Neural cell (in vitro differentiated cells): ENCODE measurements at regions not wholly inside any gene's neighbourhood (a gene's known extent, or its start where the extent isn't known, plus 50 kb on each side); places are given as distances from the start of the nearest gene placed in this dataset.

Source experiments
- H2AFZ ChIP-seq: fragments of 200-600, 300-800 bp; sonication (generic), shearing (Covaris generic); 2 replicates; pipeline ENCODE4 v1.6.0; 2014; ENCODE audit warnings: low read depth, mild to moderate bottlenecking, antibody characterized with exemption, low read length, moderate library complexity
- H3F3A ChIP-seq: fragments of 200-600 bp; shearing (Covaris generic); 2 replicates; pipeline ENCODE4 v1.6.1; 2016; ENCODE audit warnings: mild to moderate bottlenecking, moderate library complexity, mixed read lengths, antibody characterized with exemption, low read length; ENCODE audit not compliant: insufficient read depth, poor library complexity, severe bottlenecking
- H3K27ac ChIP-seq: fragments of 200-600, 300-800 bp; sonication (generic), shearing (Covaris generic); 2 replicates; pipeline ENCODE4 v1.5.1; 2014; ENCODE audit warnings: mild to moderate bottlenecking, low read length, moderate library complexity
- H3K27me3 ChIP-seq: fragments of 300-800, 200-600 bp; sonication (generic), shearing (Covaris generic); 2 replicates; pipeline ENCODE4 v1.6.0; 2014; ENCODE audit warnings: mild to moderate bottlenecking, low read depth, low read length, moderate library complexity; ENCODE audit not compliant: insufficient read depth
- H3K36me3 ChIP-seq: fragments of 300-800, 200-600 bp; sonication (generic), shearing (Covaris generic); 2 replicates; pipeline ENCODE4 v1.5.1; 2014; ENCODE audit warnings: mild to moderate bottlenecking, antibody characterized with exemption, low read length, moderate library complexity; ENCODE audit not compliant: insufficient read depth
- H3K4me2 ChIP-seq: fragments of 300-800, 200-600 bp; sonication (generic), shearing (Covaris generic); 2 replicates; pipeline ENCODE4 v1.6.0; 2014; ENCODE audit warnings: mild to moderate bottlenecking, low read length
- H3K4me3 ChIP-seq: fragments of 300-800, 200-600 bp; sonication (generic), shearing (Covaris generic); 2 replicates; pipeline ENCODE4 v1.5.1; 2014; ENCODE audit warnings: mild to moderate bottlenecking, low read length, moderate library complexity
- H3K79me2 ChIP-seq: fragments of 200-600 bp; shearing (Covaris generic); replicated peaks from 2 replicates; pipeline ENCODE4 v1.6.0; 2014; ENCODE audit warnings: mild to moderate bottlenecking, low read length, moderate library complexity; ENCODE audit not compliant: insufficient read depth
- H3K9ac ChIP-seq: fragments of 300-800, 200-600 bp; sonication (generic), shearing (Covaris generic); 2 replicates; pipeline ENCODE4 v1.6.1; 2016; ENCODE audit warnings: mild to moderate bottlenecking, low read length, mixed read lengths
- H3K9me2 ChIP-seq: fragments of 200-600 bp; shearing (Covaris generic); 2 replicates; pipeline ENCODE4 v1.6.1; 2016; ENCODE audit warnings: mild to moderate bottlenecking, low read length, mixed read lengths; ENCODE audit not compliant: insufficient read depth
- H3K9me3 ChIP-seq: fragments of 200-600, 300-800 bp; sonication (generic), shearing (Covaris generic); 2 replicates; pipeline ENCODE4 v1.6.1; 2016; ENCODE audit warnings: mild to moderate bottlenecking, mixed run types, low read length, moderate library complexity, mixed read lengths
- H4K20me1 ChIP-seq: fragments of 200-600 bp; shearing (Covaris generic); 2 replicates; pipeline ENCODE4 v1.6.1; 2016; ENCODE audit warnings: mild to moderate bottlenecking, mixed run types; ENCODE audit not compliant: insufficient read depth
- CTCF ChIP-seq: fragments of 450-650 bp; IDR thresholded peaks from 2 replicates; pipeline ENCODE4 v1.5.1; 2014; ENCODE audit warnings: antibody characterized with exemption, mild to moderate bottlenecking, moderate library complexity; ENCODE audit not compliant: poor library complexity, severe bottlenecking
- EP300 ChIP-seq: fragments of 450-650 bp; conservative IDR thresholded peaks from 2 replicates; pipeline ENCODE4 v1.6.1; 2014; ENCODE audit warnings: antibody characterized with exemption, mild to moderate bottlenecking, moderate library complexity; ENCODE audit not compliant: poor library complexity, severe bottlenecking
- EZH2 ChIP-seq: fragments of 200-600, 300-800 bp; shearing (Covaris generic), sonication (generic); IDR thresholded peaks from 2 replicates; pipeline ENCODE4 v1.6.1; 2014; ENCODE audit warnings: antibody characterized with exemption, low read length, borderline replicate concordance, mild to moderate bottlenecking; ENCODE audit not compliant: insufficient read depth, poor library complexity, severe bottlenecking
- MXI1 ChIP-seq: fragments of 450-650 bp; conservative IDR thresholded peaks from 2 replicates; pipeline ENCODE4 v1.6.1; 2014; ENCODE audit warnings: antibody characterized with exemption, mild to moderate bottlenecking; ENCODE audit not compliant: poor library complexity, severe bottlenecking
- POLR2AphosphoS5 ChIP-seq: IDR thresholded peaks from 2 replicates; pipeline ENCODE4 v1.6.1; 2012
- RAD21 ChIP-seq: fragments of 450-650 bp; conservative IDR thresholded peaks from 2 replicates; pipeline ENCODE4 v1.6.1; 2014; ENCODE audit warnings: antibody characterized with exemption, mild to moderate bottlenecking, moderate library complexity
- REST ChIP-seq: IDR thresholded peaks from 2 replicates; pipeline ENCODE4 v1.6.1; 2012; ENCODE audit warnings: borderline replicate concordance
- SMC3 ChIP-seq: fragments of 450-650 bp; conservative IDR thresholded peaks from 2 replicates; pipeline ENCODE4 v1.6.1; 2014; ENCODE audit warnings: antibody characterized with exemption, mild to moderate bottlenecking, moderate library complexity; ENCODE audit not compliant: poor library complexity
- TAF1 ChIP-seq: IDR thresholded peaks from 2 replicates; pipeline ENCODE4 v1.6.1; 2012; ENCODE audit warnings: low read depth

- Histone ChIP-seq H4K20me1 (no peaks in the 10 kb centered on the region), H3K27me3 (no peaks in the 10 kb centered on the region), H3K9me2 (no peaks in the 10 kb centered on the region), H3K79me2 (no peaks in the 10 kb centered on the region), H3K4me2 (no peak overlapping the region), H2AFZ (no peak overlapping the region), H3K36me3 (no peaks in the 10 kb centered on the region), H3F3A (no peaks in the 10 kb centered on the region), H3K9me3 (no peaks in the 10 kb centered on the region), H3K9ac (no peak overlapping the region), H3K27ac (no peak overlapping the region), H3K4me3 (no peak overlapping the region)
- no peak for TF ChIP-seq EZH2
- TF ChIP-seq REST: no peak
- TF ChIP-seq SMC3: no peak
- no peak for TF ChIP-seq POLR2AphosphoS5
Observed at GRCh38 chr5:106680330-106680729, 990.4 kb downstream of the EFNA5 start.

GRCh38 chr5:106677057-106677456 lies 993.7 kb downstream of the EFNA5 start:
- Histone ChIP-seq H3F3A (no peaks in the 10 kb centered on the region), H3K79me2 (no peaks in the 10 kb centered on the region), H4K20me1 (no peaks in the 10 kb centered on the region), H3K36me3 (no peaks in the 10 kb centered on the region), H3K9ac (no peak overlapping the region), H3K27me3 (no peaks in the 10 kb centered on the region), H3K27ac (no peak overlapping the region), H3K4me2 (no peak overlapping the region), H3K4me3 (no peak overlapping the region), H2AFZ (no peak overlapping the region), H3K9me2 (no peaks in the 10 kb centered on the region), H3K9me3 (no peaks in the 10 kb centered on the region)
- TF ChIP-seq POLR2AphosphoS5 (no peak), MXI1 (no peak), RAD21 (no peak), CTCF (no peak), EZH2 (no peak), REST (no peak), TAF1 (no peak), EP300 (no peak), SMC3 (no peak)
